ENCODE measurements at regions not wholly inside any gene's neighbourhood (a gene's known extent, or its start where the extent isn't known, plus 50 kb on each side); places are given as distances from the start of the nearest gene placed in this dataset.

GRCh38 chrX:120690941-120691340, 61.1 kb upstream of the C1GALT1C1 start:
- no peak for DNase-seq

GRCh38 chrX:120690344-120690743, 60.5 kb upstream of the C1GALT1C1 start:
- DNase-seq: no peak

GRCh38 chrX:120680090-120680489, 50.2 kb upstream of the C1GALT1C1 start:
- no peak for DNase-seq

Data from NCI-H69 (cell line).